Colonic mucosa (tissue), 4 donors: ENCODE measurements at regions not wholly inside any gene's neighbourhood (a gene's known extent, or its start where the extent isn't known, plus 50 kb on each side); places are given as distances from the start of the nearest gene placed in this dataset.

Source experiments
- DNase-seq: peaks from one replicate; pipeline ENCODE4 v3.0.0-alpha.2; 2020
- H3K27ac ChIP-seq: fragments of 200-600 bp; one replicate; pipeline ENCODE4 v1.8.0; 2021
- H3K27me3 ChIP-seq: fragments of 200-600 bp; one replicate; pipeline ENCODE4 v1.8.0; 2021
- H3K36me3 ChIP-seq: fragments of 200-600 bp; one replicate; pipeline ENCODE4 v1.8.0; 2021
- H3K4me1 ChIP-seq: fragments of 200-600 bp; one replicate; pipeline ENCODE4 v1.8.0; 2021; ENCODE audit warnings: mild to moderate bottlenecking
- H3K4me3 ChIP-seq: fragments of 200-600 bp; one replicate; pipeline ENCODE4 v1.8.0; 2021
- H3K9ac ChIP-seq, 2 donors: one replicate each; pipeline ENCODE4 v1.7.0; 2013; ENCODE audit warnings: control low read depth in 2 of 2, low read depth in 2 of 2, low read length in 2 of 2
- H3K9me3 ChIP-seq: fragments of 200-600 bp; one replicate; pipeline ENCODE4 v1.8.0; 2021
- CTCF ChIP-seq: fragments of 200-600 bp; IDR thresholded peaks from one replicate; pipeline ENCODE4 v1.8.0; 2022; ENCODE audit warnings: antibody characterized with exemption, mild to moderate bottlenecking
- intact Hi-C: fragments of 100-400 bp; cut with DNase I; formaldehyde crosslinking; loops from one replicate; pipeline ENCODE4 v1.14.1; 2022
- donor health status: healthy.
- donor health status: DM: no; HTN: no; CAD: no.
- donor health status: DM: no; HTN: no; CAD: no.

GRCh38 chrX:112910418-112910817 is 69.8 kb upstream of the AMOT start:
- TF ChIP-seq CTCF, result no peak
- intact Hi-C loops, result no loop called here
- Histone ChIP-seq H3K9me3 (no peaks in the 10 kb centered on the region), H3K4me3 (no peak overlapping the region), H3K27ac (no peak overlapping the region), H3K27me3 (no peaks in the 10 kb centered on the region), H3K36me3 (no peaks in the 10 kb centered on the region), H3K9ac (no peak overlapping the region), H3K4me1 (no peaks in the 10 kb centered on the region)
- DNase-seq, result no peak

GRCh38 chrX:112901869-112902725 is 61.5 kb upstream of the AMOT start:
- no peak for TF ChIP-seq CTCF
- Histone ChIP-seq H3K9me3 (no peaks in the 10 kb centered on the region), H3K4me3 (no peak overlapping the region), H3K27me3 (no peaks in the 10 kb centered on the region), H3K4me1 (no peaks in the 10 kb centered on the region), H3K9ac (no peak overlapping the region), H3K27ac (no peak overlapping the region), H3K36me3 (no peaks in the 10 kb centered on the region)
- intact Hi-C loops, result no loop called here
- no peak for DNase-seq

- Histone ChIP-seq H3K4me1 (no peaks in the 10 kb centered on the region), H3K36me3 (no peaks in the 10 kb centered on the region), H3K9me3 (no peaks in the 10 kb centered on the region), H3K27ac (no peak overlapping the region), H3K27me3 (no peaks in the 10 kb centered on the region), H3K9ac (no peak overlapping the region), H3K4me3 (no peak overlapping the region)
- no peak for DNase-seq
- TF ChIP-seq CTCF, result no peak
- intact Hi-C loops, result no loop called here
Observed at GRCh38 chrX:112896051-112896450, 55.4 kb upstream of the AMOT start.
